Erythroblast (primary cell): ENCODE measurements at regions not wholly inside any gene's neighbourhood (a gene's known extent, or its start where the extent isn't known, plus 50 kb on each side); places are given as distances from the start of the nearest gene placed in this dataset.

ENCODE experiments used
- GATA1 ChIP-seq: IDR thresholded peaks from 2 replicates; pipeline ENCODE4 v1.6.1; 2011; ENCODE audit warnings: low read depth, mild to moderate bottlenecking, control low read depth, low read length, moderate library complexity
- POLR2A ChIP-seq: IDR thresholded peaks from 2 replicates; pipeline ENCODE4 v1.6.1; 2011; ENCODE audit warnings: mild to moderate bottlenecking, low read length

GRCh38 chr17:27400991-27401390, 55.3 kb upstream of the KSR1 start:
- TF ChIP-seq POLR2A: no peak
- no peak for TF ChIP-seq GATA1
